ENCODE measurements at regions not wholly inside any gene's neighbourhood (a gene's known extent, or its start where the extent isn't known, plus 50 kb on each side); places are given as distances from the start of the nearest gene placed in this dataset.

DNA sequence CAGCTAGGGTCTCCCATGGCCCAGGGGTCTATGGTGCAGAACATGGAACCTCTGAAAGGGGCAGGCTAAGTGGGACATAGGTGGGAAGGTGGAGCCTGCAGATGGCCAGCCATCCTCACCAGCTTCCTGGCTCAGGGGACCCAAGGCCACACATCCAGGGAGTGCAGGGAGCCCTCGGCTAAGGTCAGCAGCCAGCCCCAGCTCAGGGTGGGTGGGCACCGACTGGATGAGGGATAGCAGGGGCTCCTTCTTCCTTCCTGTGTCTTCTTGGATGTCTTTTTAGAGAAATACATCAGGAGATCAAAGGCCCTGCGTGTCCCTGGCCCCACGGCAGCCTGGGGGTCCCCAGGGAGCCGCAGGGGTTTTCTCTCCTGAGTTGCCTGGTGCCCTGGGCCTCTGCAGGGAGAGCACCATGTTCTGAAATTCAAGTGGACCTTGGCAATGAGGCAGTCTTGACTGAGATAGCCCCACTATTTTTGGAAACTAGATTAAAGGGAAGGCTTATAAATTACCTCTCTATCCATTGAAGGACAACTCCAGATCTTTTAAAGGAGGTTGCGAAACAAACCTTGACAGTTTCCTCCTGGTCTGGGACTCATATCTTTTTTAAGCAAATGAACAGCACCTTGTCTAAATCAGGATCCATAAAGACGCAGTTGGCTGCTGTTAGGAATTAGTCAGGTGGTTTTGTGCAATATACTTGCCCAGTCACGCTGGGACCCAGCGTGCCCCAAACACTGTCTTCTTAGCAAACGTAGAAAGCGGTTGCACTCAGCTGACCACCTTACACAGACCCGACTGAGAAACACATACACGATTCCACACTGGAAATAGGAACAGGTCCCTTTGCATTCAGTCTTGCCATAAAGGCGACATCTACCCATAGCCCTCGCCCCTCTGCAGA lies 242.3 kb downstream of the TOMM20 start:
- H3K4me3 ChIP-seq (ENCODE audit: low read depth in 2 of 2, low read length in 2 of 2): no peak overlapping the region
- ATAC-seq (no peak), DNase-seq (ENCODE audit: low read depth, low spot score) (no peak)
- in situ Hi-C loops (cut with HindIII; ENCODE audit: low pct_unique_long_range_greater_than_20kb, low sequenced_read_pairs): no loop called here
- H3K36me3 ChIP-seq (ENCODE audit: control insufficient read depth, insufficient read depth, low read length): no peaks in the 10 kb centered on the region
- CTCF ChIA-PET: no interaction called here
- POLR2A ChIA-PET: no interaction called here
- intact Hi-C loops (cut with micrococcal nuclease; ENCODE audit: unreplicated experiment): no loop called here
- peaks cover 6% of the 10 kb centered on the region; the same call in 1 of the 2 replicates for H3K4me1 ChIP-seq (ENCODE audit: control insufficient read depth, insufficient read depth, low read length)
- H3K9me3 ChIP-seq (ENCODE audit: control insufficient read depth, insufficient read depth, low read depth, low read length): no peaks in the 10 kb centered on the region
- H3K27ac ChIP-seq (ENCODE audit: low read length): peak overlapping the region; percentile 31
- H3K27me3 ChIP-seq (ENCODE audit: control insufficient read depth, insufficient read depth, low read length): no peaks in the 10 kb centered on the region
- BruUV-seq (replicated peaks): no TSS peak
- TF ChIP-seq SIN3A (IDR thresholded peaks at IDR 0.05; ENCODE audit: borderline replicate concordance, insufficient read depth, low read depth, low read length) (no peak), POLR2AphosphoS5 (IDR thresholded peaks at IDR 0.05; ENCODE audit: low read depth, low read length) (no peak), TCF7L2 (IDR thresholded peaks at IDR 0.05; ENCODE audit: low read depth, low read length) (no peak)
- TF ChIP-seq, protein P1, sequence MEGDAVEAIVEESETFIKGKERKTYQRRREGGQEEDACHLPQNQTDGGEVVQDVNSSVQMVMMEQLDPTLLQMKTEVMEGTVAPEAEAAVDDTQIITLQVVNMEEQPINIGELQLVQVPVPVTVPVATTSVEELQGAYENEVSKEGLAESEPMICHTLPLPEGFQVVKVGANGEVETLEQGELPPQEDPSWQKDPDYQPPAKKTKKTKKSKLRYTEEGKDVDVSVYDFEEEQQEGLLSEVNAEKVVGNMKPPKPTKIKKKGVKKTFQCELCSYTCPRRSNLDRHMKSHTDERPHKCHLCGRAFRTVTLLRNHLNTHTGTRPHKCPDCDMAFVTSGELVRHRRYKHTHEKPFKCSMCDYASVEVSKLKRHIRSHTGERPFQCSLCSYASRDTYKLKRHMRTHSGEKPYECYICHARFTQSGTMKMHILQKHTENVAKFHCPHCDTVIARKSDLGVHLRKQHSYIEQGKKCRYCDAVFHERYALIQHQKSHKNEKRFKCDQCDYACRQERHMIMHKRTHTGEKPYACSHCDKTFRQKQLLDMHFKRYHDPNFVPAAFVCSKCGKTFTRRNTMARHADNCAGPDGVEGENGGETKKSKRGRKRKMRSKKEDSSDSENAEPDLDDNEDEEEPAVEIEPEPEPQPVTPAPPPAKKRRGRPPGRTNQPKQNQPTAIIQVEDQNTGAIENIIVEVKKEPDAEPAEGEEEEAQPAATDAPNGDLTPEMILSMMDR (IDR thresholded peaks at IDR 0.05): no peak
- TF ChIP-seq, protein P2, sequence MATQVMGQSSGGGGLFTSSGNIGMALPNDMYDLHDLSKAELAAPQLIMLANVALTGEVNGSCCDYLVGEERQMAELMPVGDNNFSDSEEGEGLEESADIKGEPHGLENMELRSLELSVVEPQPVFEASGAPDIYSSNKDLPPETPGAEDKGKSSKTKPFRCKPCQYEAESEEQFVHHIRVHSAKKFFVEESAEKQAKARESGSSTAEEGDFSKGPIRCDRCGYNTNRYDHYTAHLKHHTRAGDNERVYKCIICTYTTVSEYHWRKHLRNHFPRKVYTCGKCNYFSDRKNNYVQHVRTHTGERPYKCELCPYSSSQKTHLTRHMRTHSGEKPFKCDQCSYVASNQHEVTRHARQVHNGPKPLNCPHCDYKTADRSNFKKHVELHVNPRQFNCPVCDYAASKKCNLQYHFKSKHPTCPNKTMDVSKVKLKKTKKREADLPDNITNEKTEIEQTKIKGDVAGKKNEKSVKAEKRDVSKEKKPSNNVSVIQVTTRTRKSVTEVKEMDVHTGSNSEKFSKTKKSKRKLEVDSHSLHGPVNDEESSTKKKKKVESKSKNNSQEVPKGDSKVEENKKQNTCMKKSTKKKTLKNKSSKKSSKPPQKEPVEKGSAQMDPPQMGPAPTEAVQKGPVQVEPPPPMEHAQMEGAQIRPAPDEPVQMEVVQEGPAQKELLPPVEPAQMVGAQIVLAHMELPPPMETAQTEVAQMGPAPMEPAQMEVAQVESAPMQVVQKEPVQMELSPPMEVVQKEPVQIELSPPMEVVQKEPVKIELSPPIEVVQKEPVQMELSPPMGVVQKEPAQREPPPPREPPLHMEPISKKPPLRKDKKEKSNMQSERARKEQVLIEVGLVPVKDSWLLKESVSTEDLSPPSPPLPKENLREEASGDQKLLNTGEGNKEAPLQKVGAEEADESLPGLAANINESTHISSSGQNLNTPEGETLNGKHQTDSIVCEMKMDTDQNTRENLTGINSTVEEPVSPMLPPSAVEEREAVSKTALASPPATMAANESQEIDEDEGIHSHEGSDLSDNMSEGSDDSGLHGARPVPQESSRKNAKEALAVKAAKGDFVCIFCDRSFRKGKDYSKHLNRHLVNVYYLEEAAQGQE (IDR thresholded peaks at IDR 0.05; ENCODE audit: insufficient read depth in 1 of 2, low read depth in 2 of 2, low read length in 1 of 2): no peak

DNA sequence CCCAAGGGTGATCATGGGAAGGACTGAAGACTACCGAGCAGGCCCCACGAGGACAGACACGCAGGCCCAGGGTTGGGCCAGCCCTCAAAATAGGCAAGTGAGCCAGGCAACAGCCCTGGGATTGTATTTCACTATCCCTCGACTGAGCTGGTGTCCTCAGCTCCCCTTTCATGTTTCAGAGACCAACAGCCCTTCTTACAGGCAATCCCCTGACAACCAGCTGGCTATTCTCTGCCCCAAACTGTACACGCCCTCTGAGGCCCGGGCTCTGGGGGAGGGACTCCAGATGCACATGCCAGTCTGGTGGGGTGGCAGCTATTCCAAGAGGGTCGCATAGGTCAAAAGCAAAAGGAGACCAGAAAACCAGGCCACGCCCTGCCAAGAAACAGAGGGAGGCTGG lies 243.0 kb downstream of the TOMM20 start:
- DNase-seq (ENCODE audit: low read depth, low spot score) (no peak), ATAC-seq (no peak)
- CTCF ChIA-PET: no interaction called here
- H3K4me3 ChIP-seq (ENCODE audit: low read depth in 2 of 2, low read length in 2 of 2): no peak overlapping the region
- in situ Hi-C loops (cut with HindIII; ENCODE audit: low pct_unique_long_range_greater_than_20kb, low sequenced_read_pairs): no loop called here
- H3K36me3 ChIP-seq (ENCODE audit: control insufficient read depth, insufficient read depth, low read length): no peaks in the 10 kb centered on the region
- TF ChIP-seq, protein P1 (IDR thresholded peaks at IDR 0.05): no peak
- TF ChIP-seq TCF7L2 (IDR thresholded peaks at IDR 0.05; ENCODE audit: low read depth, low read length) (no peak), SIN3A (IDR thresholded peaks at IDR 0.05; ENCODE audit: borderline replicate concordance, insufficient read depth, low read depth, low read length) (no peak), POLR2AphosphoS5 (IDR thresholded peaks at IDR 0.05; ENCODE audit: low read depth, low read length) (no peak)
- TF ChIP-seq, protein P2 (IDR thresholded peaks at IDR 0.05; ENCODE audit: insufficient read depth in 1 of 2, low read depth in 2 of 2, low read length in 1 of 2): no peak
- no peaks in the 10 kb centered on the region for H3K27me3 ChIP-seq (ENCODE audit: control insufficient read depth, insufficient read depth, low read length)
- BruUV-seq (replicated peaks): no TSS peak
- intact Hi-C loops (cut with micrococcal nuclease; ENCODE audit: unreplicated experiment): no loop called here
- peak overlapping the region; percentile 31 for H3K27ac ChIP-seq (ENCODE audit: low read length)
- POLR2A ChIA-PET: no interaction called here
- H3K9me3 ChIP-seq (ENCODE audit: control insufficient read depth, insufficient read depth, low read depth, low read length): no peaks in the 10 kb centered on the region
- H3K4me1 ChIP-seq (ENCODE audit: control insufficient read depth, insufficient read depth, low read length): 0 out of 2 replicates have a peak, but pooled peaks cover 4% of the 10 kb centered on the region

All from Panc1 (cell line).